Activated CD4-positive, CD25-positive, alpha-beta regulatory T cell treated with anti-CD3 and anti-CD28 coated beads, Interleukin-2, amount 50 U/mL, for 16 hours (primary cell): ENCODE measurements at regions not wholly inside any gene's neighbourhood (a gene's known extent, or its start where the extent isn't known, plus 50 kb on each side); places are given as distances from the start of the nearest gene placed in this dataset.
"Not testable (repeated sequence)": the region's sequence is repeated elsewhere in the genome, so short reads cannot be mapped to it uniquely, and the experiment has no call there.

ENCODE experiments used
- DNase-seq: peaks from one replicate; pipeline ENCODE4 v3.0.0-alpha.2; 2020; ENCODE audit warnings: low read depth, low spot score

DNA sequence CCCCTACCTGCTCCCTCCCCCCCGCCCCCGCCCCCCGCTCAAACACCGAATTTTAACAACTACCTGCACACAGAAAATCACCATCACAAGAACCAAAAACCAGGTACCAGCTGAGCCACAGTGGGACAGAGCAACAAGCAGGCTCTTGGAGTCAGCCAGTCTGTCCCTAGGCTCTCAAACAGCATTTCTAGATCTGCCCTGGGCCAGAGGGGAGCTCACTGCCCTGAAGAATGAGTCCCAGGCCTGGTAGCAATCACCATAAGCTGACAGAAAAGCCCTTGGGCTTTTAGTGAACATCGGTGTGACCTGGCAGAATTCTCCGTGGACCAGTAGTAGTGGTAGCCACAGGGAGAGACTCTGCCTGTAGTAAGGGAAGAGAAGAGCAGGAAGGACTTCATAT lies 58.3 kb downstream of the C11orf87 start:
- no peak for DNase-seq

DNA sequence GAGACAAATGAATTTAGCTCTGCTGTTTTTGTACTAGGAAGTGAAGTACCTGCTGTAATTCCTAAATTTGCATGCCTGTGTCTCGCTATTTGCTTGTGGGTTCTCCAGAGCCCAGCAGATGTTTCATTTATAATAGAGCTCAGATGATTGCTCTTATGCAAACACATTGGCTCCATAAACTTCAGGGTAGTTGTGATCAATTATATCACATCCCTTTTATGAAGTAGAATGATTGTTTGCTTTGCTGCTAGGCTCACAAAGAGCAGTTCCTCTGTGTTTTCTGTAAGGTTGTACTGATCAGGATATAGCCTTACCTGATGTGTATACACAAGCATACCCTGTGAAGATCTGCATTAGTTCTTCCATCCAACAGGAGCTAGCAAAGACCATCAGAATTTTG lies 64.1 kb downstream of the C11orf87 start:
- no peak for DNase-seq

DNA sequence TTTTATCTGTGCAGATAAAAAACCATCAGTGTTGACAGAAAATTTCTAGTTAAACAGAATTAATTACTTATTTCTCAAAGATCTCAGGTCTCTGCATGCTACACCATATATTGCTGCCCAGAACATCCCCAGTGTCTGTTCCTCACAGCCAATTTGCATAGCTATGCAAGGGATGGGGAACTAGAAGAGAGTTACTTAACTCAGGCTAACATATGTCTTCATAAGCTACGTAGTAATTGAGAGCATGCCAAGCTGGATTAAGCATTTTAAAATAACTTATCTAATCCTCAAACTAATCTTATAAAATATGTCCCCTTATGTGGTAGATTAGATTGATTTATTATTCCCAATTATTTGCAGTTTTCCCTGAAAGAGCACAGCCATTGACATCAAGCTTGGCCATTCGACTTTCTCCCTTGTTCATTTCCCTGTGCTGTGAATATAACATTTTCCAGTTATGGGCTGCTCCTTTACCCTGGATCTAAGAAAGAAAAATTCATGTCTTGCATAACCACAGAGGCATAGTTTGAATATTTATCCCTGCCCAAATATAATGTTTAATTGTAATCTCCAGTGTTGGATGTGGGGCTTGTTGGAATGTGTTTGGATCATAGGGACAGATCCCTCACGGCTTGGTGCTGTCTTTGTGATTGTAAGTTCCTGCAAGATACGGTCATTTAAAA lies 69.1 kb downstream of the C11orf87 start:
- no peak for DNase-seq

DNA sequence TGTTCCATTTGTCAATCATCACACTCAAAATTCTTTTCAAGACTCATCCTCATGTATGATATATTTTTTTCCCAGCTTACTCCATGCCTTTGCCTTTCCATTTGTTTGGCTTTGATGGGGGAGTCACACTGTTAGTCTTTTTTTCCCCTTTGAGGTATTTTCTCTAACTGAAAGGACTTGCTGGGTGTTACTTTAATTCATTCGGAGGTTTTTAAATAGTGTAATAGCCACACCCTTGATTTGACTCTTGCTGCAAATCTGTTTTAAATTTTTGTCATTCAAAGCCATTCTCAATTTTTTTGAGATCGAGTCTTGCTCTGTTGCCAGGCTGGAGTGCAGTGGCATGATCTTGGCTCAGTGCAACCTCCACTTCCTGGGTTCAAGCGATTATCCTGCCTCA lies 84.1 kb downstream of the C11orf87 start:
- DNase-seq, result no peak

DNA sequence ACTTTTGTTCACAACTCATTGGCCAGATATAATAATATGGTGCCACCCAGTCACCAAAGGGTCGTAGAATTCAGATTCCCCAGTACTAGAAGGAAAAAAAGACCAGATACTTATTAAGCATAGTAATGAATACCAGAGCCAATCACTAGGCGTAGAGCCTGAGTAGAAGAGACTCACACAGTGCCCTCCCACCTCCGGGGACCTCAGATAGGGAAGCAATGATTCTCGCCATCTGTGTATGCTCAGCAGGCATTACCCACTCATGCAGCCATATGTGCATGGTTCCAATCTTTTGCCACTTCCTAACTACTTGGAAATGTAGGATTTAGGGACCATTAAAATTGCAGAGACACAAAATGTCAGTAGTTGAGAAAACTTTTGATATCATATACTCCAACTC lies 85.3 kb downstream of the C11orf87 start:
- DNase-seq, result no peak

DNA sequence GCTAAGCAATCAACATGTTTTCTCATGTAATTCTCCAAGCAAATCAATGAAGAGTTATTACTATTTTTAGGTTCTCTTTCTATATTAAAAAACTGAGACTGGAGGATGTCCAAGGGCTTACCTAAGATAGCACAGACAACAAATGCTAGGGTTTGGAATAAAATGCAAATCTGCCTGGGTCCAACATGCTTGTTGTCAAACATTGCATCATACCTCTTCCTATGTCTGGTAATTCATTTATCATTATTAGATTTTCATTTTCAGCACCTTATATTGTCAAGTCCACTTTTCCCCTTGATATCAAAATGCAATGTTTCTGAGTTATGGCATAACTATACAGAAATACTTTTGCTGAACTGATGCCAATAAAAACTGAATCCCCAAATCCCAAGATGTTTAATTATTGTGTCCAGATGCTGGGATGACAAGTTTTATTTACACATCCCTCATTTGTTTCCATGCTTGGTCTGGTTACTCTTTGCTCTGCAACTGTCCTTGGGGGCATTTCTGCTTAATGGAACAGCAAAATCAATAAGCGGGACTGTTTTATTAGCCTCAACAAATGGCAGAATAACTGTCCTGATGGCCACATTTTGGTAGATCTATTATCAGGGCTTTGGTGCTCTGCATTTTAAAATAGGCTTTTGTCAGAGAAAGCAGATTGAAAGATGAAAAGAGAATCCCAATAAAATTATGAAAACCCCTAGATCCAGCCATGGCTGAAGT lies 86.0 kb downstream of the C11orf87 start:
- DNase-seq, result no peak

DNA sequence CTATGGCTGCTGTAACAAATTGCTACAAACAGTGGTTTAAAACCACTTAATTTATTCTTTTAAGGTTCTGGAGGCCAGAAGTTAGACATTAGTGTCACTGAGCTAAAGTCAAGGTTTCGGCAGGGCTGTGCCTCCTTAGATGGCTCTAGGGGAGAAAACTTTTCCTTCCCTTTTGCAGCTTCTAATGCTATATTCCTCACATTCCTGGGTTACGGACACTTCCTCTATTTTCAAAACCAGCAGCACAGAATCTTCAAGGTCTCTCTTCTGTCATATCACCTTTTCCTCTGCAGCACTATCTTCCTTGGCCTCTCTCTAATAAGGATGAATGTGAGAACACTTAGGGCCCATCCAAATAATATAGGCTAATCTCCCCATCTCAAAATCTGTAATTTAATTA lies 87.0 kb downstream of the C11orf87 start:
- no peak for DNase-seq

DNA sequence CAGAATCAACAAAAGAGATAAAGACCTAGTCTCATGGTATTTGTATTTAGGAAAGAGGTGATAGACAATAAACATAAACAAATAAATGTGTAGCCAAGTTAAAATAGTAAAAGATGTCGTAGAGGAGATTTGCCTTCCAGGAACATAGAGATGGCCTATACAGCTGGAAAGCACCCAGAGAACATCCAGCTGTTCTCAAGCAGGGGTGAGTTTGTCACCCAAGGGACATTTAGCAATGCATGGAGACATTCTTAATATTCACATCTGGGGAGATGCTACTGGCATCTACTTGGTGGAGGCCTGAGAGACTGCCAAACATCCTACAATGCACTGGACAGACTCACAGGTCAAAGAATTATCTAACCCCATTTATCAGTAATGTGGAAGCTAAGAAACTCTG lies 88.3 kb downstream of the C11orf87 start:
- DNase-seq, result no peak

DNA sequence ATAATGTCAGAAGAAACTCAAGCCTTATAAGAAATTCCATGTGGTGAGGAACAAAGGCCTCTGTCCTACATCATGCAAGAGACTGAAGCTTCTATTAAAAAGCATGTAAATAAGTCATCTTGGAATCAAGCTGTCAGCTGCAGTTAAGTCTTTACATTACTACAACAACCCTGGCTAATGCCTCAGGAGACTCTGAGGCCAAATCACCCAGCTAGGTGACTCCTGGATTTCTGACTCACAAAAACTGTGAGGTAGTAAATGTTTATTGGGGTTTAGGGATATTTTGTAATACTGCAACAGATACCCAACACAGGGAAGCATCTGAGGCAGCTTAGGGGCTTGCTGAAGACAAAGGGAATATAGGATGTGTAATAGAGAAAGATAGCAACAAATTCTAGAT lies 89.6 kb downstream of the C11orf87 start:
- DNase-seq, result no peak

DNA sequence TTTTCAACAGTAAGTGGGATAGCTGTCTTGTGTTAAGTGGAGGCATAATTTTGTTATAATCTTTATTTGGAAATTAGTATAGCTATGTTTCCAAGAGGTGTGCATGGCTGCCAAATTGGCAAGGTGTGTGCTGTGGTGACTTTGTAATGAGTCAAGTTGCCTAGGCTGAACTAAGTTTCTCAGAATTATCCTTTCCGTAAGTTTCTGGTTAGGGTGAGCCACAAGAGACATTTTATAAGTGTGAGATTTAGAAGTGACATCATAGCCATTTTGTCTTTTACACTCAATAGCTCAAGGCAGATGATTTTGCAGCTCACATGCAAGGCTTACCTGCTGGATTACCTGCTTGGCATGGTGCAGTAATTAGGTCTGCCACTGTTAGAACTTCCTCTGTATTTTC lies 90.3 kb downstream of the C11orf87 start:
- DNase-seq, result no peak

DNA sequence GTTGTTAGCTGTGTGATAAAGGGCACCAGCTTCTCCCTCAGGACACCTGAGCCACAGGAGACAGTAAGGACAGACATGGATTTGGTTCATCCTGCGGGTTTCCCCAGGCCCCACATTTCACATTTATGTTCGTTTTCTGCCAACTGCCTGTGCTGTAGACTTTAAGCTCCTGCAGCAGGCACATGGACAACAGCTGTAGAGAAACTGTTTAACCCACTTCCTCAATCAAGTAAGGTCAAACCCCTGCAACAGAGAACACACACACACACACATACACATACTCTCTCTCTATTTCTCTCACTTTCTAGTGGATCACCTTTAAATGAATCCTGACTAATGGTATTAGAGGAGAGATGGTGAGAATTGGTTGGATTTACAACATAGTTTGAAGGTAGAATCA lies 90.7 kb downstream of the C11orf87 start:
- no peak for DNase-seq

DNA sequence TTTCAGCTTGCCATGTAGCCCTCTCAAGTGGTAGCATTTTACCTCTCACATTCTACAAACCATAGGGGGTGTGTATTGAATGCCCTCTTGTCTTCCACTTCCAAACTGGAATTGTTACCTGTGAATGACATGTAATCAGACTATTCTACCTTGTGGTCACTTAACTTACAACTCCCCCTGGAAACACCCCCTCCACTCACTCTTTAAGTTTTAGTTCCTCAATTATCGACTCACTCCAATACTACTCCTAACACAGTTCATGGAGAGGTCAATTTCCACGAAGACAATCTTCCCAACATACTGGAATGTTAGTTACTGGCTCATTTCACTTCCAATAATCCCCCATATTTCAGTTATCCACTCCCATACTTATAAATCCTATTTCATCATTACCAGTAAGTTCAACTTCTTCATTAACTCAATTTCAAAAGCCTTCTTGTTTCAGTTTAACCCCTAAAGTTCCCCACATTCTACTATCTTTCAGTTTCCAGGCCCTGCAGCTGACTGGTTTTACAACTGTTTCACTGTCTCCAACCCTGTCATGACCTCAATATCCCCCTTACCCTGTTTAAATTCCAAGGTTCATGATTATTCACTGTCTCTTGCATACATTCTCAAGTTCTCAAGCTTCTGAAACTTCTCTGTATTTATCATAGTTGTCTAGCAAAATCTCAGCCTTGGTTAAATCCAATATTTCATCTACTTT lies 92.5 kb downstream of the C11orf87 start:
- no peak for DNase-seq

DNA sequence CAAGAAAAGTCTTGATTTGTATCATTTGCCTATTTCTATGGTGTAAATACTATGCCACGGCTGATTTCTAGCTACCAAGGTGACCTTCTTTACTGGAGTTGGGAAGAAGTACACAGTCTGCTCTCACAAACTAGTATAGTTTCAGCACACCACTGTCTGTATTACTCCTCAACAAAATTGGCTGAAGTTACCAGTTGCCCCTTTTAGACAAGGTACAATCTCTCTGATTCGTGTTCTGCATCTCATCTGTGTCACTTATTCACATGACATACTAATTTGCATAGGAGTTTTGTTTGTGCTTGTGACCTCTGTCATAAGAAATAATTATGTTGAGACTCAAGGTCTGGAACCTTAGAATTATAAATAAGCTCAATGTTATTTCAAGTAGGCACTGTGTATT lies 97.3 kb downstream of the C11orf87 start:
- DNase-seq, result no peak

DNA sequence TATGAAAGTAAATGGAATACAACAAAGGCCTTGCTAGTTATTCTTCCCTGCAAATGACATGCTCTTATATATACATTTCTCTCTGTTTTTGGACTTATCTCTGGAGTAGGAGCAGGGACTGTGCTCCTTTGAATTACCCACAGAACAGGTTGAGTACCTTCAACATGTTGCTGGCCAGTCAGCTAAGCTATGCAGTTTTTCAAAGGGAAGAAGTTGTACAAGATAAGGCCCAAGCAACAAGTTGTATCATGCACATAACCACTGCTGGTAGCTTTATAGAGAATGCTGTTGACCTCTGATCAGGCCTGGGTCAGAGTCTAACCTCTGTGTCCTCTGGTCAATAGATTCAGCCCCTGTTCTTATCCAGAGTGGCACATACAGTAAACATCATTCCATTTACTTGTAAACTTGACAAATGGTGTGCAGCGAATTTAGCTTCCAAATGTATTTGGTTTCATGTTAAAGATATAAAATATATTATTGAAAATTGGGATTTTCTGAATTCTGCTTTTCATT lies 99.6 kb downstream of the C11orf87 start:
- DNase-seq, result no peak

DNA sequence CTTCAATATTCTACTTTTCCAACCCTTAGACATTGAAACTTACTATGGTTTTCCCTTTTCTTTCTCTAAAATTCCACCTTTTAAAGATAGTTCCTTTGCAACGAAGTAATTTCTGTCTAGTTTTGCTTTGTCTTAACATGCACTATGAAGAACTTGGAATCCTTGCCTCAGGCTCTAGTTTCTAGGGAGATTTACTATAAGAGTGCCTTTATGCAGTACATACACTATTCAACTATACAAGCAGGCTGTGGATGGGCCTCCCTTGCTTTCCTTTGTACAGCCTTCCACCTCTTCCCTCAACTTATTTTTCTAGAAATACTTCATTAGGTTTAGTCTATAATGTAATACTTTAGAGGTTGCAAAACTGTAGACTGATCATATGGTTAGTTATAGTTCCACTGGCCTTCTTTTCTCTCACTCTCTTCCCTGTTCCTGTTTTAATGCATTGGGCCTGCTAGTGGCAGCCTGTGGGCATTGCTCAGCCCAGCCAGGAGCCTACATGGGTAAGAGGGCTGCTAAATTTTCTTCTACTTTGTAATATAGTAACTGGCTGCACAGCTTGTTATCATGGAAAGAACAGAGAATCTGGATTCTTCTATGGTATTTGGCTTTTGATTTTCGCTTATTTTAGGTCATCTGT lies 100.2 kb downstream of the C11orf87 start:
- no peak for DNase-seq

DNA sequence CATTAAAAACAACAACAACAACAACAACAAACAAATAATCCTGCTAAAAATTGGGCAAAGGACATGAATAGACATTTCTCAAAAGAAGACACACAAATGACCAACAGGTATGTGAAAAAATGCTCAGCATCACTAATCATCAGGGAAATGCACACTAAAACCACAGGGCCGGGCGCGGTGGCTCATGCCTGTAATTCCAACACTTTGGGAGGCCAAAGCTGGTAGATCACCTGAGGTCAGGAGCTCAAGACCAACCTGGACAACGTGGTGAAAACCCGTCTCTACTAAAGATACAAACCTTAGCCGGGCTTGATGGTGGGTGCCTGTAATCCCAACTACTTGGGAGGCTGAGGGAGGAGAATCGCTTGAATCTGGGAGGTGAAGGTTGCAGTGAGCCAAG lies 103.6 kb downstream of the C11orf87 start:
- DNase-seq, result not testable (repeated sequence)

DNA sequence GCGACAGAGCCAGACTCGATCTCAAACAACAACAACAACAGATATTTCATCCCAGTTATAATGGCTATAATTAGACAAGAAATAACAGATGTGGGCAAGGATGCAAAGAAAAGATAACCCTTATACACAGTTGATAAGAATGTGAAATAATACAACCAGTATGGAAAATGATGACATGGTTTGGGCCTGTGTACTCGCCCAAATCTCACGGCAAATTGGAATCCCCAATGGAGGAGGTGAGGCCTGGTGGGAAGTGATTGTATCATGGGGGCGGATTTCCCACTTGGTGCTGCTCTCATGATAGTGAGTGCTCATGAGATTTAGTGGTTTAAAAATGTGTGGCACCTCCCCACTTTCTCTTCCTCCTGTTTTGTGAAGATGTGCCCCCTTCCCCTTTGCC lies 104.1 kb downstream of the C11orf87 start:
- DNase-seq, result no peak

DNA sequence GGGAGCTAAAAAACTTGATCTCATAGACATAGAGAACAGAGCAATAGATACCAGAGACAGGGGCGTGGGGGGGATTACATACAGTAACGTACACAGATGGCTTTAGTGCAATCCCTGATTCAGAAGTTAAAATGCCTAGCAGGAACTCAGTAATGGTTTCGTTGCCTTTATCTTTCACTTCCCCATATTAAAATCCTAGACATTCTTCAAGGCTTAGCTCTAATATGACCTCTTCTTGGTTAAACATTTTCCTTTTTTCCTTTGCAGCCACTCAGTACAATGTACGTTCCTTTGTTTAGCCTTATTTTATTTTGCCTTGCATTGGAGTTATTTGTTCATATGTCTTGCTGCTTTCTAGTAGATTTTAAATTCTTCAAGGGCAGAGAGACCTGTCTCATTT lies 104.9 kb downstream of the C11orf87 start:
- DNase-seq, result no peak

DNA sequence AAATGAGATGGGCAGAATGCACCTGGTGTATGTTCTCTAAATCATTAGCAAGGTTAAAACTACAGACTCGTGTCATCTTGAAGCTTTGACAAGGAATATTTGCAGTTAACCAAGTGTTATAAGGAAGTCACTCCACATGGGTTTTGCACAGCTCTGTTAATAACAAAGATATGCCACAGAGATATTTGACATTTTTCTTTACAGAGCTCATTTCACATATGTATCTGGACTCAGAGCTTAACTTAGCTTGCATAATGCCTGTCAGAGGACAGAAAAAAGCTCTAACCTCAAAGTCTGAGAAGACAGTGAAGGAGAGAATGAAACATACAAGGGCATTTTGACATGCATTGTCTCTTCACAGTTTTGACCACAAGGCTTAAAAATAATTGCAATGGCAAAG lies 105.5 kb downstream of the C11orf87 start:
- DNase-seq, result no peak

DNA sequence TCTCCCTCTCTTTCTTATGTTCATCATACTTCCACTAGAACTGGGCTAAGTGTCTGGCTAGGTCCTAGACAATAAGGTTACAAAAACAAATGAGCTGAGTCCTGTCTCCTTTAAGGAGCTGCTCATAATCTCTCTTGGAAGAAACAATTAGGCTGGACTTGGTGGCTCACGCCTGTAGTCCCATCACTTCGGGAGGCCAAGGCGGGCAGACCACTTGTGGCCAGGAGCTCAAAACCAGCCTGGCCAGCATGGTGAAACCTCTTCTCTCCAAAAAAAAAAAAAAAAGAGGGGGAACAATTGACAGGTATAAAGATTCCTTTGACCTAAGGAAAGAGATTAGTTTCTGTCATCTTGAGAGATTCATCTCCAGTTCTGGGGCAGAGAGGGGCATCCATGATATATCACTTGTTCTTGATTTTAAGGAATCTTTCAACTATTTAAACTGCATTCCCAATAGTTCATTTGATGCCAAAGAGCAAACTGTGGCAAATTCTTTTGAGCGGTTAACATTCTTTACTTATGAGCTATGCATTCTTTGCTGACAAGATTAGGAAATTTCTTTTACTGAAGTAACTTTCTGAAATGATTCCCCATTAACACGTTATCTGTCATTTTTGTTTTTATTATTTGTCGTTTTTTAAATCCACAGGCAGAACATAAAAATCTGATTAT lies 125.5 kb downstream of the C11orf87 start:
- no peak for DNase-seq

DNA sequence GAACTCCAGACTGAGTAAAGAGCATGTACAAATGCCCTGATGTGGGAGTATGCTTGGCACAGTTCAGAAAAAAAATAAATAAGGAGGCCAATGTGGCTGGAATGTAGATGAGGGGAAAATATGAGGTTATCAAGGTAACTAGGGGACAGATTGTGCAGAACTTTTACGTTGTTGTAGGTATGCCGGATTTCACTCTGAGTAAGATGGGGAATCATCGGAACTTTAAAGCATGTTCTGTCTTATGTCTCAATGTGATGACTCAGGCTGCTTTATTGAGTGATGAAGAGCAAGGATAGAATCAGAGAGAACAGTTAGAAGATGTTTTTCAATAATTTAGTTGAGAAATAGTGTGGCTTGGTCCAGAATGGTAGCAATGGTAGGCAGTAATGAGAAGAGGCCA lies 130.4 kb downstream of the C11orf87 start:
- DNase-seq, result no peak

DNA sequence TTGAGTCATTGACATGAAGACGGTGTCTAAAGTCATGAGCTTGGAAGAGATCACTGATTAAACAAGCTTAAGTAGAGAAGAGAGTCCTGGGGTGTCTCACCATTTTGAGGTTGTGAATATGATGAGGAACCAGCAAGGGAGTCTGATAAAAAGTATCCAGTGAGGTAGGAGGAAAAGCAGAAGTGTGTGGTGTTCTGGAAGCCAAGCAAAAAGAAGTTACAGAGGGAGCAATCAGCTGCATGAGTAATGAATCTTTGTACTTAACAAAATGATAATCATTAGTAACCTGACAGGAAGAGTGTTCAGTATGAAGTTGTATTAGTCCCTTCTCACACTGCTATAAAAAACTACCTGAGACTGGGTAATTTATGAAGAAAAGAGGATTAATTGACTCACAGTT lies 131.3 kb downstream of the C11orf87 start:
- DNase-seq, result no peak
